Liver (tissue), 8 donors: ENCODE measurements at regions not wholly inside any gene's neighbourhood (a gene's known extent, or its start where the extent isn't known, plus 50 kb on each side); places are given as distances from the start of the nearest gene placed in this dataset.

Source experiments
- DNase-seq: peaks from one replicate; pipeline ENCODE4 v3.0.0-alpha.2; 2017; ENCODE audit warnings: low spot score
- H3K27ac ChIP-seq, 2 donors: one replicate each; pipeline ENCODE4 v1.7.0; 2013; ENCODE audit warnings: inconsistent platforms in 2 of 2, low read length in 2 of 2, control low read depth in 1 of 2, low read depth in 1 of 2, mild to moderate bottlenecking in 1 of 2
- H3K27me3 ChIP-seq, 4 donors: one replicate each; pipeline versions ENCODE4 v1.6.1 to v1.7.0; 2013; ENCODE audit warnings: low read length in 3 of 4, inconsistent platforms in 1 of 4, mild to moderate bottlenecking in 1 of 4, moderate library complexity in 1 of 4; ENCODE audit not compliant: control insufficient read depth in 4 of 4, insufficient read depth in 4 of 4
- H3K36me3 ChIP-seq, 4 donors: one replicate each; pipeline versions ENCODE4 v1.6.1 to v1.7.0; 2013; ENCODE audit warnings: low read length in 3 of 4, mild to moderate bottlenecking in 3 of 4, low read depth in 1 of 4, moderate library complexity in 1 of 4; ENCODE audit not compliant: control insufficient read depth in 4 of 4, insufficient read depth in 3 of 4
- H3K4me1 ChIP-seq, 4 donors: one replicate each; pipeline versions ENCODE4 v1.6.1 to v1.7.0; 2013; ENCODE audit warnings: low read length in 3 of 4, mild to moderate bottlenecking in 3 of 4, moderate library complexity in 1 of 4; ENCODE audit not compliant: control insufficient read depth in 4 of 4, insufficient read depth in 4 of 4
- H3K4me3 ChIP-seq, 3 donors: one replicate each; pipeline versions ENCODE4 v1.6.1 to v1.7.0; 2013; ENCODE audit warnings: low read length in 3 of 3, control low read depth in 1 of 3, low read depth in 1 of 3, mild to moderate bottlenecking in 1 of 3
- H3K9ac ChIP-seq, 2 donors: one replicate each; pipeline ENCODE4 v1.7.0; 2013; ENCODE audit warnings: low read length in 2 of 2, mild to moderate bottlenecking in 2 of 2, moderate library complexity in 2 of 2, control low read depth in 1 of 2, low read depth in 1 of 2
- H3K9me3 ChIP-seq, 4 donors: one replicate each; pipeline versions ENCODE4 v1.6.1 to v1.7.0; 2013; ENCODE audit warnings: low read length in 3 of 4; ENCODE audit not compliant: control insufficient read depth in 4 of 4
- EGR1 ChIP-seq, 2 donors: IDR thresholded peaks; 2 replicates each; pipeline ENCODE4 v1.6.1; 2016 to 2018; ENCODE audit warnings: antibody characterized with exemption in 2 of 2, low read depth in 2 of 2
- FOXA1 ChIP-seq: IDR thresholded peaks from 2 replicates; pipeline ENCODE4 v1.6.1; 2016; ENCODE audit warnings: antibody characterized with exemption
- FOXA2 ChIP-seq: IDR thresholded peaks from 2 replicates; pipeline ENCODE4 v1.6.1; 2016; ENCODE audit warnings: antibody characterized with exemption
- GABPA ChIP-seq, 2 donors: IDR thresholded peaks in 1 of 2; conservative IDR thresholded peaks in 1 of 2; 2 replicates each; pipeline ENCODE4 v1.6.1; 2016; ENCODE audit warnings: antibody characterized with exemption in 2 of 2, mild to moderate bottlenecking in 1 of 2, moderate library complexity in 1 of 2
- HNF4A ChIP-seq, 2 donors: conservative IDR thresholded peaks; 2 replicates each; pipeline ENCODE4 v1.6.1; 2016; ENCODE audit warnings: antibody characterized with exemption in 2 of 2, mild to moderate bottlenecking in 2 of 2
- HNF4G ChIP-seq: IDR thresholded peaks from 2 replicates; pipeline ENCODE4 v1.6.1; 2016; ENCODE audit warnings: antibody characterized with exemption
- JUND ChIP-seq, 2 donors: IDR thresholded peaks; 2 replicates each; pipeline ENCODE4 v1.6.1; 2016; ENCODE audit warnings: antibody characterized with exemption in 2 of 2
- NR2F2 ChIP-seq: IDR thresholded peaks from 2 replicates; pipeline ENCODE4 v1.6.1; 2016; ENCODE audit warnings: antibody characterized with exemption
- RAD21 ChIP-seq, 2 donors: IDR thresholded peaks; 2 replicates each; pipeline ENCODE4 v1.6.1; 2016; ENCODE audit warnings: antibody characterized with exemption in 2 of 2, mild to moderate bottlenecking in 2 of 2
- RXRA ChIP-seq, 2 donors: IDR thresholded peaks; 2 replicates each; pipeline ENCODE4 v1.6.1; 2017 to 2018; ENCODE audit warnings: antibody characterized with exemption in 2 of 2, mild to moderate bottlenecking in 1 of 2
- SP1 ChIP-seq: IDR thresholded peaks from 2 replicates; pipeline ENCODE4 v1.6.1; 2018; ENCODE audit warnings: antibody characterized with exemption, mild to moderate bottlenecking
- TAF1 ChIP-seq: conservative IDR thresholded peaks from 2 replicates; pipeline ENCODE4 v1.6.1; 2016; ENCODE audit warnings: antibody characterized with exemption, mild to moderate bottlenecking
- YY1 ChIP-seq: IDR thresholded peaks from 2 replicates; pipeline ENCODE4 v1.6.1; 2016; ENCODE audit warnings: antibody characterized with exemption, mild to moderate bottlenecking
- WGBS: extraction: QIAGEN DNeasy Blood & Tissue Kit; methylation state at CpG from one replicate; pipeline ENCODE4 v1.1.7; 2013; 5-methylcytosine and 5-hydroxymethylcytosine counted together
- TF ChIP-seq, protein P1 (sequence below): IDR thresholded peaks from 2 replicates; pipeline ENCODE4 v1.6.1; 2016; ENCODE audit warnings: antibody characterized with exemption
- TF ChIP-seq, protein P2 (sequence below): IDR thresholded peaks from 2 replicates; pipeline ENCODE4 v1.6.1; 2016; ENCODE audit warnings: antibody characterized with exemption, mild to moderate bottlenecking
- TF ChIP-seq, protein P3 (sequence below): fragments of 150-350 bp; IDR thresholded peaks from 2 replicates; pipeline ENCODE4 v1.5.1; 2017; ENCODE audit warnings: improper control_type of control experiment, low read depth, low read length; ENCODE audit not compliant: missing input control
- TF ChIP-seq, protein P4 (sequence below): IDR thresholded peaks from 2 replicates; pipeline ENCODE4 v1.6.1; 2016; ENCODE audit warnings: antibody characterized with exemption
- TF ChIP-seq, protein P5 (sequence below): IDR thresholded peaks from 2 replicates; pipeline ENCODE4 v1.6.1; 2016; ENCODE audit warnings: antibody characterized with exemption
- donor health status: healthy.
- donor health status: healthy.
- donor health status: healthy.
- donor health status: healthy.
- donor health status: healthy.

DNA sequence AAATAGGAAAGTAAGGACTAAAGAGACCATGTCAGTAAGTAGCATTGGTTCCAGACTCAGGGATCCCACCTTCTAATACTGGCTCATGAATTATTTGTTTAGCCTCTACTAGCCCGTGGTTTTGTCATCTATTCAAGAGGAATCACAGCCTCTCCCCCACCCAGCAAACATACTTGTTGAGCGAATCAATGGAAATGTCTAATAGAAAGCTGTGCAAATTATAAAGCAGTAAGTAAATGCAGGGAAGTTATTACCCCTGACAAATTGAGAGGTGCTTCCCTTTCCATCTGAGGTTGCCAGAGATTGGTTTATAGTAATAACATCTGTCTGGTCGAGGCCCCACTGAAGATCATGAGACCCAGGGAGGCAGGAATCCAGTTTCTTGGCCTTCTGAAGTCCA, 219.3 kb upstream of the OSR1 start:
- TF ChIP-seq SP1 (no peak), NR2F2 (no peak), YY1 (no peak), RAD21 (IDR thresholded peaks at IDR 0.05) (no peak), FOXA1 (no peak), TAF1 (no peak), HNF4A (conservative IDR thresholded peaks at IDR 0.05) (no peak), FOXA2 (no peak), GABPA (IDR thresholded peaks at IDR 0.05 in 1 of 2, conservative IDR thresholded peaks at IDR 0.05 in 1 of 2) (no peak), RXRA (IDR thresholded peaks at IDR 0.05) (no peak), JUND (IDR thresholded peaks at IDR 0.05) (no peak), HNF4G (no peak), EGR1 (IDR thresholded peaks at IDR 0.05; ENCODE audit: low read depth in 2 of 2) (no peak)
- TF ChIP-seq, protein P1, sequence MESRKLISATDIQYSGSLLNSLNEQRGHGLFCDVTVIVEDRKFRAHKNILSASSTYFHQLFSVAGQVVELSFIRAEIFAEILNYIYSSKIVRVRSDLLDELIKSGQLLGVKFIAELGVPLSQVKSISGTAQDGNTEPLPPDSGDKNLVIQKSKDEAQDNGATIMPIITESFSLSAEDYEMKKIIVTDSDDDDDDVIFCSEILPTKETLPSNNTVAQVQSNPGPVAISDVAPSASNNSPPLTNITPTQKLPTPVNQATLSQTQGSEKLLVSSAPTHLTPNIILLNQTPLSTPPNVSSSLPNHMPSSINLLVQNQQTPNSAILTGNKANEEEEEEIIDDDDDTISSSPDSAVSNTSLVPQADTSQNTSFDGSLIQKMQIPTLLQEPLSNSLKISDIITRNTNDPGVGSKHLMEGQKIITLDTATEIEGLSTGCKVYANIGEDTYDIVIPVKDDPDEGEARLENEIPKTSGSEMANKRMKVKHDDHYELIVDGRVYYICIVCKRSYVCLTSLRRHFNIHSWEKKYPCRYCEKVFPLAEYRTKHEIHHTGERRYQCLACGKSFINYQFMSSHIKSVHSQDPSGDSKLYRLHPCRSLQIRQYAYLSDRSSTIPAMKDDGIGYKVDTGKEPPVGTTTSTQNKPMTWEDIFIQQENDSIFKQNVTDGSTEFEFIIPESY, result no peak
- TF ChIP-seq, protein P2, sequence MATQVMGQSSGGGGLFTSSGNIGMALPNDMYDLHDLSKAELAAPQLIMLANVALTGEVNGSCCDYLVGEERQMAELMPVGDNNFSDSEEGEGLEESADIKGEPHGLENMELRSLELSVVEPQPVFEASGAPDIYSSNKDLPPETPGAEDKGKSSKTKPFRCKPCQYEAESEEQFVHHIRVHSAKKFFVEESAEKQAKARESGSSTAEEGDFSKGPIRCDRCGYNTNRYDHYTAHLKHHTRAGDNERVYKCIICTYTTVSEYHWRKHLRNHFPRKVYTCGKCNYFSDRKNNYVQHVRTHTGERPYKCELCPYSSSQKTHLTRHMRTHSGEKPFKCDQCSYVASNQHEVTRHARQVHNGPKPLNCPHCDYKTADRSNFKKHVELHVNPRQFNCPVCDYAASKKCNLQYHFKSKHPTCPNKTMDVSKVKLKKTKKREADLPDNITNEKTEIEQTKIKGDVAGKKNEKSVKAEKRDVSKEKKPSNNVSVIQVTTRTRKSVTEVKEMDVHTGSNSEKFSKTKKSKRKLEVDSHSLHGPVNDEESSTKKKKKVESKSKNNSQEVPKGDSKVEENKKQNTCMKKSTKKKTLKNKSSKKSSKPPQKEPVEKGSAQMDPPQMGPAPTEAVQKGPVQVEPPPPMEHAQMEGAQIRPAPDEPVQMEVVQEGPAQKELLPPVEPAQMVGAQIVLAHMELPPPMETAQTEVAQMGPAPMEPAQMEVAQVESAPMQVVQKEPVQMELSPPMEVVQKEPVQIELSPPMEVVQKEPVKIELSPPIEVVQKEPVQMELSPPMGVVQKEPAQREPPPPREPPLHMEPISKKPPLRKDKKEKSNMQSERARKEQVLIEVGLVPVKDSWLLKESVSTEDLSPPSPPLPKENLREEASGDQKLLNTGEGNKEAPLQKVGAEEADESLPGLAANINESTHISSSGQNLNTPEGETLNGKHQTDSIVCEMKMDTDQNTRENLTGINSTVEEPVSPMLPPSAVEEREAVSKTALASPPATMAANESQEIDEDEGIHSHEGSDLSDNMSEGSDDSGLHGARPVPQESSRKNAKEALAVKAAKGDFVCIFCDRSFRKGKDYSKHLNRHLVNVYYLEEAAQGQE, result no peak
- TF ChIP-seq, protein P3, sequence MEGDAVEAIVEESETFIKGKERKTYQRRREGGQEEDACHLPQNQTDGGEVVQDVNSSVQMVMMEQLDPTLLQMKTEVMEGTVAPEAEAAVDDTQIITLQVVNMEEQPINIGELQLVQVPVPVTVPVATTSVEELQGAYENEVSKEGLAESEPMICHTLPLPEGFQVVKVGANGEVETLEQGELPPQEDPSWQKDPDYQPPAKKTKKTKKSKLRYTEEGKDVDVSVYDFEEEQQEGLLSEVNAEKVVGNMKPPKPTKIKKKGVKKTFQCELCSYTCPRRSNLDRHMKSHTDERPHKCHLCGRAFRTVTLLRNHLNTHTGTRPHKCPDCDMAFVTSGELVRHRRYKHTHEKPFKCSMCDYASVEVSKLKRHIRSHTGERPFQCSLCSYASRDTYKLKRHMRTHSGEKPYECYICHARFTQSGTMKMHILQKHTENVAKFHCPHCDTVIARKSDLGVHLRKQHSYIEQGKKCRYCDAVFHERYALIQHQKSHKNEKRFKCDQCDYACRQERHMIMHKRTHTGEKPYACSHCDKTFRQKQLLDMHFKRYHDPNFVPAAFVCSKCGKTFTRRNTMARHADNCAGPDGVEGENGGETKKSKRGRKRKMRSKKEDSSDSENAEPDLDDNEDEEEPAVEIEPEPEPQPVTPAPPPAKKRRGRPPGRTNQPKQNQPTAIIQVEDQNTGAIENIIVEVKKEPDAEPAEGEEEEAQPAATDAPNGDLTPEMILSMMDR, result no peak
- TF ChIP-seq, protein P4, sequence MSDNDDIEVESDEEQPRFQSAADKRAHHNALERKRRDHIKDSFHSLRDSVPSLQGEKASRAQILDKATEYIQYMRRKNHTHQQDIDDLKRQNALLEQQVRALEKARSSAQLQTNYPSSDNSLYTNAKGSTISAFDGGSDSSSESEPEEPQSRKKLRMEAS, result no peak
- TF ChIP-seq, protein P5, sequence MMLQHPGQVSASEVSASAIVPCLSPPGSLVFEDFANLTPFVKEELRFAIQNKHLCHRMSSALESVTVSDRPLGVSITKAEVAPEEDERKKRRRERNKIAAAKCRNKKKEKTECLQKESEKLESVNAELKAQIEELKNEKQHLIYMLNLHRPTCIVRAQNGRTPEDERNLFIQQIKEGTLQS, result no peak
- H3K27me3 ChIP-seq, result no peaks in the 10 kb centered on the region
- no peak for DNase-seq
- no peaks in the 10 kb centered on the region for H3K9me3 ChIP-seq
- no peaks in the 10 kb centered on the region for H3K36me3 ChIP-seq
- no peak overlapping the region for H3K9ac ChIP-seq
- 76% methylated on average over 3 of the region's 3 CpGs for WGBS
- H3K27ac ChIP-seq, result no peak overlapping the region
- no peak overlapping the region for H3K4me3 ChIP-seq
- H3K4me1 ChIP-seq, result no peaks in the 10 kb centered on the region
